Uterus (tissue), 3 donors: ENCODE measurements at regions not wholly inside any gene's neighbourhood (a gene's known extent, or its start where the extent isn't known, plus 50 kb on each side); places are given as distances from the start of the nearest gene placed in this dataset.

Experiments used
- DNase-seq, 2 donors: peaks; one replicate each; pipeline ENCODE4 v3.0.0-alpha.2; 2019 to 2020
- H3K27ac ChIP-seq, 2 donors: fragments of 200-600 bp; sonication (generic); 1 replicate in 1 of 2; 2 replicates in 1 of 2; pipeline ENCODE4 v1.5.1; 2016 to 2018
- H3K27me3 ChIP-seq, 2 donors: fragments of 200-600 bp; sonication (generic); one replicate each; pipeline ENCODE4 v1.5.1; 2018 to 2019; ENCODE audit warnings: control low read depth in 1 of 2
- H3K36me3 ChIP-seq, 2 donors: fragments of 200-600 bp; sonication (generic); one replicate each; pipeline ENCODE4 v1.5.1; 2019; ENCODE audit warnings: control low read depth in 1 of 2
- H3K4me1 ChIP-seq, 2 donors: fragments of 200-600 bp; sonication (generic); one replicate each; pipeline ENCODE4 v1.5.1; 2018 to 2019; ENCODE audit warnings: control low read depth in 1 of 2
- H3K4me3 ChIP-seq, 2 donors: fragments of 200-600 bp; sonication (generic); 1 replicate in 1 of 2; 2 replicates in 1 of 2; pipeline ENCODE4 v1.5.1; 2018 to 2019; ENCODE audit warnings: mild to moderate bottlenecking in 1 of 2
- H3K9me3 ChIP-seq, 2 donors: fragments of 200-600 bp; sonication (generic); one replicate each; pipeline ENCODE4 v1.5.1; 2019; ENCODE audit warnings: control low read depth in 1 of 2
- POLR2A ChIP-seq, 2 donors: fragments of 450-650 bp; IDR thresholded peaks; one replicate each; pipeline ENCODE4 v1.6.1; 2016; ENCODE audit warnings: antibody characterized with exemption in 2 of 2, mild to moderate bottlenecking in 1 of 2, moderate library complexity in 1 of 2
- intact Hi-C: fragments of 100-400 bp; cut with DNase I; formaldehyde crosslinking; loops from one replicate; pipeline ENCODE4 v1.15.1; 2023; ENCODE audit warnings: low total_unique reads
- TF ChIP-seq, protein P1 (sequence below), 4 experiments: fragments of 200-600 bp in 2 of 4; fragments of 450-650 bp in 2 of 4; sonication (generic) in 2 of 4; IDR thresholded peaks; one replicate each; pipeline ENCODE4 v1.5.1; 2016 to 2019; ENCODE audit warnings: antibody characterized with exemption in 4 of 4, mild to moderate bottlenecking in 2 of 4, moderate library complexity in 1 of 4
- donor health status: DM: yes; HTN: yes; CAD: no.

DNA sequence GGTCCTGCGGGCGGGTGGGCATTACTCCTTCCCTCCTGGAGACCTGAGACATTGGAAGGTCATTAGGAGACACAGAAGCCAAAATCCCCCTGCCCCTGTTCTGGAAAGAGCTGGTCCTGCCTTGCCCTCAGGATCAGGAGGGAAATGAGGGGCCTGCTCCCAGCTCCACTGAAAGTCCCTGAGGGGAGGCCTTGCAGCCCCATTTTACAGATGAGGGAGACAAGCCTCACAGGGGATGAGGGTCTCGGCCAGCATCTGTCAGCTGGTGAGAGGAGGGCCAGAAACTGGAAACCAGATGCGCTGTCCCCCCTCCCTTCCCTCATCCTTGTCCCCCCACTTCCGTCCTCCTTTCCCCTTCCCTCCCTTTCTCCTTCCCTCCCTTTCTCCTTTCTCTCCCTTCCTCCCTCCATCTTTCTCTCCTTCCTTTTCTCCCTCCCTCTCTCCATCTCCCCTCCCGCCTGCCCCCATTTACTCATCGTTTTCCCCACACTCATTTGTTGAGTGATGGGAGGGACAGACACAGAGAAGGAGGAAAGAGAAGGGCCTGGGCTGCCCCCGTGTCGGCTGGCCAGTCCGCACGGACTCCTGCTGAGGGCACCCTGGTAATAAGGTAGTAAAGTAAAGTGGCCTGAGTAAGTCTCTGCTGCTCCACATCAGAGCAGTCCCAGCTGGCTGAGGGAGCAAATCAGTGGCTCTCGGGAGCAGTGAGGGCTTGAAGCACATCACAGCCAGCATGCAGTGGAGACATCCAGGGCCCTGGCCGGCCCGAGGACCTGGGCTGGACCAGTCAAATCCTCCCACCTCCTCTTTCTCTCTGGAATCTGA, 112.4 kb upstream of the ALDH1A3 start:
- intact Hi-C loops = no loop called here
- no peak for DNase-seq
- H3K27me3 ChIP-seq = no peaks in the 10 kb centered on the region

GRCh38 chr15:100768501-100768931, 111.1 kb upstream of the ALDH1A3 start:
- H3K4me1 ChIP-seq = no peaks in the 10 kb centered on the region
- intact Hi-C loops = no loop called here
- no peaks in the 10 kb centered on the region for H3K27me3 ChIP-seq
- H3K27ac ChIP-seq = no peak overlapping the region
- no peak for DNase-seq
- H3K36me3 ChIP-seq = no peaks in the 10 kb centered on the region
- no peaks in the 10 kb centered on the region for H3K9me3 ChIP-seq
- TF ChIP-seq POLR2A (IDR thresholded peaks at IDR 0.05) = no peak
- TF ChIP-seq, protein P1, sequence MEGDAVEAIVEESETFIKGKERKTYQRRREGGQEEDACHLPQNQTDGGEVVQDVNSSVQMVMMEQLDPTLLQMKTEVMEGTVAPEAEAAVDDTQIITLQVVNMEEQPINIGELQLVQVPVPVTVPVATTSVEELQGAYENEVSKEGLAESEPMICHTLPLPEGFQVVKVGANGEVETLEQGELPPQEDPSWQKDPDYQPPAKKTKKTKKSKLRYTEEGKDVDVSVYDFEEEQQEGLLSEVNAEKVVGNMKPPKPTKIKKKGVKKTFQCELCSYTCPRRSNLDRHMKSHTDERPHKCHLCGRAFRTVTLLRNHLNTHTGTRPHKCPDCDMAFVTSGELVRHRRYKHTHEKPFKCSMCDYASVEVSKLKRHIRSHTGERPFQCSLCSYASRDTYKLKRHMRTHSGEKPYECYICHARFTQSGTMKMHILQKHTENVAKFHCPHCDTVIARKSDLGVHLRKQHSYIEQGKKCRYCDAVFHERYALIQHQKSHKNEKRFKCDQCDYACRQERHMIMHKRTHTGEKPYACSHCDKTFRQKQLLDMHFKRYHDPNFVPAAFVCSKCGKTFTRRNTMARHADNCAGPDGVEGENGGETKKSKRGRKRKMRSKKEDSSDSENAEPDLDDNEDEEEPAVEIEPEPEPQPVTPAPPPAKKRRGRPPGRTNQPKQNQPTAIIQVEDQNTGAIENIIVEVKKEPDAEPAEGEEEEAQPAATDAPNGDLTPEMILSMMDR (IDR thresholded peaks at IDR 0.05) = no peak
- H3K4me3 ChIP-seq = no peak overlapping the region

More for the DNA sequence above, 112.4 kb upstream of the ALDH1A3 start:
- Histone ChIP-seq H3K4me3 (no peak overlapping the region), H3K4me1 (no peaks in the 10 kb centered on the region), H3K36me3 (no peaks in the 10 kb centered on the region), H3K9me3 (no peaks in the 10 kb centered on the region), H3K27ac (no peak overlapping the region)
- TF ChIP-seq, protein P1 (IDR thresholded peaks at IDR 0.05) = no peak
- no peak for TF ChIP-seq POLR2A (IDR thresholded peaks at IDR 0.05)

DNA sequence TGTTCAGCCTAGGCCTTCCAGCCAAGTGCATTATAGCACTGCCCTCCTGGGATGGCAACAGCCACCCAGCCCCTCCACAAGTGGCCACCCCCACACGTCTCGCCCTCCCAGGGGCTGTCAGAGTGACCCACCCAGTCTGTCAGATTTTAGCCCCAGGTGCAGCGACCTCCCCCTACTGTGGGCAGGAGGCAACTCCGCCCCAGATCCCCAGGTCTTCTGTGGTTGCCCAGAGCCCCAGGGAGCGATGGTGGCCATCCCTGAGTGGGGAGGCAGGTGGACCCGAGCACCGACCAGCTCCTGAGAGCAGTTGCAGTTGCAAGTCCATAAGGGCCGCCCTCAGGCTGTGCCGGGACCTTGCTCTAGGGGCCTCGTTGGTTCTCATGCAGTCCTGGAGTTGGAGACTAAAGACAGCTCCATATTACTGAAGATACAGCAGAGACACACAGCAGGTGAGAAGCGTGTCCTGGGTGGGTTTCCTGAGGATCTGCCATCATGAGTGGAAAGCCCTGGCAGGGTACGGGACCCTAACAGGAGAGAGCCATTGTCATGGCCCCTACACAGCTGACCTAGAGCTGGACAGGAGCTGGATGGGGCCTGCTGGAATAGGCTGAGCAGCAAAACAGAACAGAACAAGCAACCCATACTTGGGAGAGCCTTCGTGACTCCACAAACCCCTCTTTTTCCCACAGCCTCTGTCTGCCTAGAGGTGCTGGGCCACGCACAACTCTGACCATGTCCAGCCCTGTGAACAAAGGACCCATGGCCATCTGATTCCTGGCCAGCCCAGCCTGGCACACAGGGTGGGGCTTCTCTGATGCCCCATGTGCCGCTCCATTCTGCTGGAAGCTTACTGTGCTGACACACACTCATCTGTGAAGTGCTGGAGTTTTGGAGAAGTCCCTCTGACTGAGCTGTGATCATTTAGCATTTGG, 110.3 kb upstream of the ALDH1A3 start:
- H3K27ac ChIP-seq = peak overlapping the region in 1 of 2 donors; percentile 58
- H3K4me3 ChIP-seq = no peak overlapping the region
- no peaks in the 10 kb centered on the region for H3K9me3 ChIP-seq
- H3K27me3 ChIP-seq = no peaks in the 10 kb centered on the region
- intact Hi-C loops = no loop called here
- TF ChIP-seq POLR2A (IDR thresholded peaks at IDR 0.05) = no peak
- TF ChIP-seq, protein P1 (IDR thresholded peaks at IDR 0.05) = no peak
- no peak for DNase-seq
- no peaks in the 10 kb centered on the region for H3K36me3 ChIP-seq
- no peaks in the 10 kb centered on the region for H3K4me1 ChIP-seq

GRCh38 chr15:100769975-100770340, 109.7 kb upstream of the ALDH1A3 start:
- intact Hi-C loops = no loop called here
- no peaks in the 10 kb centered on the region for H3K9me3 ChIP-seq
- no peaks in the 10 kb centered on the region for H3K27me3 ChIP-seq
- no peaks in the 10 kb centered on the region for H3K36me3 ChIP-seq
- H3K4me1 ChIP-seq = no peaks in the 10 kb centered on the region
- DNase-seq = no peak
- H3K4me3 ChIP-seq = no peak overlapping the region
- TF ChIP-seq, protein P1 (IDR thresholded peaks at IDR 0.05) = no peak
- no peak for TF ChIP-seq POLR2A (IDR thresholded peaks at IDR 0.05)
- H3K27ac ChIP-seq = peak overlapping the region in 1 of 2 donors; percentile 58
